CD4-positive, alpha-beta T cell treated with Interleukin-21 for 1 hour (primary cell): ENCODE measurements at regions not wholly inside any gene's neighbourhood (a gene's known extent, or its start where the extent isn't known, plus 50 kb on each side); places are given as distances from the start of the nearest gene placed in this dataset.
"Not testable (repeated sequence)": the region's sequence is repeated elsewhere in the genome, so short reads cannot be mapped to it uniquely, and the experiment has no call there.

Source experiments
- DNase-seq: peaks from one replicate; pipeline ENCODE4 v3.0.0-alpha.2; 2020

- DNase-seq, result not testable (repeated sequence)
These were observed 135.6 kb upstream of the MVB12B start for GRCh38 chr9:126190994-126191393.

GRCh38 chr9:126198854-126199253 lies 127.8 kb upstream of the MVB12B start:
- no peak for DNase-seq

GRCh38 chr9:126203313-126203712 lies 123.3 kb upstream of the MVB12B start:
- no peak for DNase-seq

GRCh38 chr9:126204197-126204596 lies 122.4 kb upstream of the MVB12B start:
- DNase-seq, result no peak

GRCh38 chr9:126204708-126205225 lies 121.9 kb upstream of the MVB12B start:
- no peak for DNase-seq

- DNase-seq, result no peak
These were observed 121.4 kb upstream of the MVB12B start for GRCh38 chr9:126205265-126205664.

GRCh38 chr9:126205845-126206498 lies 120.7 kb upstream of the MVB12B start:
- no peak for DNase-seq

- no peak for DNase-seq
These were observed 119.4 kb upstream of the MVB12B start for GRCh38 chr9:126207256-126207655.

GRCh38 chr9:126208216-126208758 lies 118.3 kb upstream of the MVB12B start:
- no peak for DNase-seq

- DNase-seq, result no peak
These were observed 115.1 kb upstream of the MVB12B start for GRCh38 chr9:126211441-126212074.

GRCh38 chr9:126215486-126215885 lies 111.1 kb upstream of the MVB12B start:
- DNase-seq, result no peak

- no peak for DNase-seq
These were observed 109.8 kb upstream of the MVB12B start for GRCh38 chr9:126216826-126217225.

- DNase-seq, result no peak
These were observed 109.4 kb upstream of the MVB12B start for GRCh38 chr9:126217250-126217653.

- no peak for DNase-seq
These were observed 108.8 kb upstream of the MVB12B start for GRCh38 chr9:126217797-126218196.

GRCh38 chr9:126218359-126219125 lies 108.1 kb upstream of the MVB12B start:
- DNase-seq, result no peak

GRCh38 chr9:126219166-126219565 lies 107.5 kb upstream of the MVB12B start:
- no peak for DNase-seq

- DNase-seq, result no peak
These were observed 107.0 kb upstream of the MVB12B start for GRCh38 chr9:126219648-126220063.

GRCh38 chr9:126221480-126221879 lies 105.1 kb upstream of the MVB12B start:
- DNase-seq, result no peak

- DNase-seq, result no peak
These were observed 104.2 kb upstream of the MVB12B start for GRCh38 chr9:126222363-126222834.

GRCh38 chr9:126222835-126223431 lies 103.7 kb upstream of the MVB12B start:
- no peak for DNase-seq

GRCh38 chr9:126223798-126224531 lies 102.7 kb upstream of the MVB12B start:
- DNase-seq, result no peak
